ENCODE measurements at regions not wholly inside any gene's neighbourhood (a gene's known extent, or its start where the extent isn't known, plus 50 kb on each side); places are given as distances from the start of the nearest gene placed in this dataset.
"Not testable (repeated sequence)": the region's sequence is repeated elsewhere in the genome, so short reads cannot be mapped to it uniquely, and the experiment has no call there.

DNA sequence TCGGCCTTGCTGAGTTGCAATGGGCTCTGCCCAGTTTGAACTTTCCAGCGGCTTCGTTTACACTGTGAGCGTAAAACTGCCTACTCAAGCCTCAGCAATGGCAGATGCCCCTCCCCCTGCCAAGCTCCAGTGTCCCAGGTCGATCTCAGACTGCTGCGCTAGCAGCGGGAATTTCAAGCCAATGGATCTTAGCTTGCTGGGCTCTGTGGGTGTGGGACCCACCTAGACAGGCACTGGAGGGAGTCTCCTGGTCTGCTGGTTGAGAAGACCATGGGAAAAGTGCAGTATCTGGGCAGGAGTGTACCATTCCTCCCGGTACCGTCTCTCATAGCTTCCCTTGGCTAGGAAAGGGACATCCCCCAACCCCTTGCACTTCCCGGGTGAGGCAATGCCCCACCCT, 88.2 kb downstream of the KLHL28 start:
- no peak overlapping the region for H3K27ac Mint-ChIP-seq
- peaks cover 45% of the 10 kb centered on the region for H3K27me3 Mint-ChIP-seq
- ATAC-seq, result no peak
- H3K9me3 Mint-ChIP-seq, result peaks cover 3% of the 10 kb centered on the region
- H3K4me1 Mint-ChIP-seq, result no peaks in the 10 kb centered on the region
- no peaks in the 10 kb centered on the region for H3K36me3 Mint-ChIP-seq
- H3K4me3 Mint-ChIP-seq, result no peak overlapping the region

DNA sequence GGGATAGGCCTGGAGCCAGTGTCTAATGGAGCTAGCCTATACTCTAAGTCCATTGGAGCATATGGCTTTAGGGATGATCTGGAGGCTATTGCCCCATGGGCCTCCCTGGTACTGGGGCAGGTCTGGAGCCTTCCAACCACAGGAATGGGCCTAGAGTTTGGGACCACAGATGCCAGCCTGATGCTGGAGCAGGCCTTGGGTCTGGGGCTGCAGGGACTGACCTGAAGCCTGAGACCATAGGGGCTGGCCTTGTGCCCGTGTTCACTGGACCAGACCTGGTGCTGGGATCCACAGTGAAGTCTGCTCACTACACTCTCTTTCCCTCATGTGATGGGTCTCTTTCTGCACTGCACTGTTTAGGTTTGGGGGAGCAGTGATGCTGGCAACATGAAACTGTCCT, 95.0 kb downstream of the KLHL28 start:
- no peaks in the 10 kb centered on the region for H3K36me3 Mint-ChIP-seq
- no peak overlapping the region for H3K4me3 Mint-ChIP-seq
- H3K27me3 Mint-ChIP-seq, result peaks cover under 1% of the 10 kb centered on the region
- ATAC-seq, result peak; percentile 52
- no peak overlapping the region for H3K27ac Mint-ChIP-seq
- no peaks in the 10 kb centered on the region for H3K4me1 Mint-ChIP-seq
- peaks cover 3% of the 10 kb centered on the region for H3K9me3 Mint-ChIP-seq

DNA sequence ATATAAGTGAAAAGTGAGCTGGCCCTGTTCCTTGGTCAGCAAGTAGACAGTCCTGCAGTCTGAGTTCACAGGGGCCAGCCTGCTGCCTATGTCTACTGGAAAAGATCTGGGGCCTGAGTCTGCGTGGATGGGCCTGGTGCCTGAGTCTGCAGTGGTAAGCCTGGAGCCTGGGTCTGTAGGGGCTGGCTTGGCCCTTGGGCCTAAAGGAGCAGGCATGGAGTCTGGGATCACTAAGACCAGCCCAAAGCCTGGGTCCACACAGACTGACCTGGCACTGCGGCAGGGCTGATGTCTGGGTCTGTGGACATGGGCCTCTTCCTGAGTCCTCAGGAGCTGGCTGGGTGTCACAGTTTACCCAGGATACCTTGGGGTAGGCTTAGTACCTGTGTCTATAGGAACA, 95.4 kb downstream of the KLHL28 start:
- Mint-ChIP-seq H3K4me1 (no peaks in the 10 kb centered on the region), H3K36me3 (no peaks in the 10 kb centered on the region)

DNA sequence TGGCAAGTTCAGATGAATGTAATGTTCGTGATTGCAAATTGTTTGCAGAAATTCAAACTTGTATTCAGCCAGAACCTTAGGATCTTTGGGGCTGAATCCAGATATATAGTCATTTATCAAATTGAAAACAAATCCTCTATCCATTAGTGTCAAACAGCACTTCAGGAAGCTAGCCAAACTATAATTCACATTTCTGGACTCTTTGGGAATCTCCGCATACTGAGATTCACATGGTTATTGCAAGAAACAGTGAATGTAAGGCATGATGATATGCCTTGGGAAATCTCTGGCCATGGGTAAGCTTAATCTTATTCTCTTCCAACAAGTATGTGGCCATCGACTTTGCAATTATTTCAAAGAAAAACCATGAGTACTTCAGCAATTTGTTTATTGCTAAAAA, 98.5 kb downstream of the KLHL28 start:
- Mint-ChIP-seq H3K27me3 (peaks cover 7% of the 10 kb centered on the region), H3K27ac (no peak overlapping the region), H3K36me3 (no peaks in the 10 kb centered on the region), H3K9me3 (no peaks in the 10 kb centered on the region), H3K4me1 (no peaks in the 10 kb centered on the region), H3K4me3 (no peak overlapping the region)
- no peak for ATAC-seq

More for the DNA sequence above, 95.4 kb downstream of the KLHL28 start:
- H3K9me3 Mint-ChIP-seq, result peaks cover 3% of the 10 kb centered on the region
- ATAC-seq, result peak; percentile 50
- H3K27ac Mint-ChIP-seq, result no peak overlapping the region
- H3K27me3 Mint-ChIP-seq, result no peaks in the 10 kb centered on the region
- no peak overlapping the region for H3K4me3 Mint-ChIP-seq

DNA sequence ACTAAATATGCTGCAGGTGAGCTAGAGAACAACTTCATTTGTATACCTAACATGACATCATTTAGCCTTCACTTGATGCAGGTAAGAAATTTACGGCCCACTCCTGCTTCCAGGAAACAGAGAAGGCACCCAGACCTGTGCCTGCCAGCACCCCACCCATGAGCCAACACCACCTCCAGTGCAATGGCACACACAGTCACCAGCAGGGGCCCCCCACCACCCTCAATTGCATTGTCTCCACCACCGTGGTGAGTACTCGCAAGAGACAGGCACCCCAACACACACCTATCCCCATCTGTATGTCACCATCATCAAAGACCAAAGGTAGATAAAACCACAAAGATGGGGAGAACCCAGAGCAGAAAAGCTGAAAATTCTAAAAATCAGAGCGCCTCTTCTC, 107.6 kb downstream of the KLHL28 start:
- H3K27ac Mint-ChIP-seq, result no peak overlapping the region
- peaks cover 41% of the 10 kb centered on the region for H3K27me3 Mint-ChIP-seq
- no peak overlapping the region for H3K4me3 Mint-ChIP-seq
- ATAC-seq, result no peak
- H3K9me3 Mint-ChIP-seq, result no peaks in the 10 kb centered on the region
- no peaks in the 10 kb centered on the region for H3K36me3 Mint-ChIP-seq
- no peaks in the 10 kb centered on the region for H3K4me1 Mint-ChIP-seq

DNA sequence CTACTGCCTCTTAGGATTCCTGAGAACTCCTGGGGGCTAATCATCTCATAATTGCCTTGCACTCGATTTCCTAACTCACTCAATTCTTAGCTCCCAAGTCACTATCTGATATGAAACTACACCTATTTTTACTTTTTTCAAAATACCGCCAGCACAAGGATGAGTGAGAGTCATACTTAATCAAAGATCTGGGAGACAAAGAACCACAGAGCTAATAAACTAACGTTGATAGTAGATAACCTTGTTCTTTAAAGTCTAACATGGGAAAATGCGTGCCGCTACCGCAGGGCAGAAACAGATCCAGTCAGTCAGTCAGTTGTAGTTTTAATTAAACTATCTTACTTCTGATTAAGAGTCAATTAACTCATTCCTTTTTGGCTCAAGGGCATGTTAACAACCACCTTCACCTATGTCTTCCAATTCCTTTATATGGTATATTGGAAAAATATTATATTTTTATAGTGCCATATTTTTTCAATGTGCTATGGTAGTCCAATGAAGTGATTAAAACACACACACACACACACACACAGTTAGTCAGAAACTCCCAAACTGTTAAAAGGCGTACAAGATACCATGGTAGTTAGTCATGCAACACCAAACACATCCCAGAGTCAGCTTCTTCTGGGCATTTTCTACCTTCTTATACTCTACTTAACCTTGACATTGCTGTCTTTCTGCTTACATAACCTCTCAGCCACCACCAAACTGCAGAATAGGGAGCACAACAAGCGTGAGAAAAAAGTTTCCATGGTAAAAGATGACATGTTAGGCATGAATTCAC, 114.0 kb downstream of the KLHL28 start:
- Mint-ChIP-seq H3K4me1 (peaks cover 6% of the 10 kb centered on the region), H3K27ac (no peak overlapping the region), H3K4me3 (no peak overlapping the region), H3K9me3 (no peaks in the 10 kb centered on the region), H3K36me3 (no peaks in the 10 kb centered on the region), H3K27me3 (peaks cover 30% of the 10 kb centered on the region)
- ATAC-seq, result no peak

DNA sequence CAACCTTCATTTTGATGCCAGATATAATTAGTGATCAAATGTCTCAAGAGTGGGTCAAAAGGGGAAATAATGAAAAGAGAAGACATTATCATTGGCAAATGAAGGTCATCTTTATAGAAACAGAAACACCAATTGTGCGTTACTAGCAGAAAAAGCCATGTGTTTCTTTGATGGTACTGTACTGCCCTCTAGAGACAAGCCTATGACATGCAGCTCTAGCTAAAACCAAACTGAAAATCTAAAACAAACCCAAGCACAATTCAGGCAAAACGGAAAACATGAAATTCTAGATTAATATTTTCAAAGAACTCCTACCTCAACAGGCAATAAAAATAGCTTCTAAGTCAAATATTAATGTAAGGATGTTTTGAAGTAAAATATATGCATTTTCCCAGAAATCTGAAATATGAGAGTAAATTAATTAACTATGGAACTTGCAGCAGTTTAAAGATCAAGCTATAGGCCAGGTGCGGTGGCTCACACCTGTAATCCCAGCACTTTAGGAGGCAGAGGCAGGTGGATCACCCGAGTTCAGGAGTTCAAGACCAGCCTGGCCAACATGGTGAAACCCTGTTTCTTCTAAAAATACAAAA, 115.4 kb downstream of the KLHL28 start:
- Mint-ChIP-seq H3K4me3 (no peak overlapping the region), H3K27me3 (peaks cover 28% of the 10 kb centered on the region), H3K27ac (no peak overlapping the region), H3K9me3 (no peaks in the 10 kb centered on the region), H3K4me1 (peaks cover 6% of the 10 kb centered on the region), H3K36me3 (no peaks in the 10 kb centered on the region)
- ATAC-seq, result no peak

DNA sequence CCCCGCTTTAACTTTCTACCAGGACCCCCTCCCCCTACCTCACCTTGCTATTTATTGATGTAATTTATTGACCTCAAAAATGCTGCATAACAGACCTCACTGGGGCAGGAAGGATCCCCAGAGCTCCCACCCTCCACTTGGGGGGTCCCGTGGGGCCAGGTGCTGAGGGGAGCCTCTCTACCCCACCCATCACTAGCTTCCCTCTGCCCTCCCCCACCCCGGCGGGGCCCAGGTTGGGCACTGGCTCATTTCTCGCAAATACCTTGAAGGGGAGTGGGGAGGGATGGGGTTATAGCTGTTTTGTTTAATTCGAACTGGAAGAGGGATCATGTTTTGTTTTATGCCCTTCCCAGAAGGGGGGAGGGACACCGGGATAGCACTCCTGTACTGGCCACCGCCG, 125.8 kb downstream of the KLHL28 start:
- H3K4me3 Mint-ChIP-seq, H3K4me1 Mint-ChIP-seq, H3K9me3 Mint-ChIP-seq, H3K36me3 Mint-ChIP-seq, H3K27ac Mint-ChIP-seq, H3K27me3 Mint-ChIP-seq: not testable (repeated sequence)
- ATAC-seq, result peak; percentile 57

DNA sequence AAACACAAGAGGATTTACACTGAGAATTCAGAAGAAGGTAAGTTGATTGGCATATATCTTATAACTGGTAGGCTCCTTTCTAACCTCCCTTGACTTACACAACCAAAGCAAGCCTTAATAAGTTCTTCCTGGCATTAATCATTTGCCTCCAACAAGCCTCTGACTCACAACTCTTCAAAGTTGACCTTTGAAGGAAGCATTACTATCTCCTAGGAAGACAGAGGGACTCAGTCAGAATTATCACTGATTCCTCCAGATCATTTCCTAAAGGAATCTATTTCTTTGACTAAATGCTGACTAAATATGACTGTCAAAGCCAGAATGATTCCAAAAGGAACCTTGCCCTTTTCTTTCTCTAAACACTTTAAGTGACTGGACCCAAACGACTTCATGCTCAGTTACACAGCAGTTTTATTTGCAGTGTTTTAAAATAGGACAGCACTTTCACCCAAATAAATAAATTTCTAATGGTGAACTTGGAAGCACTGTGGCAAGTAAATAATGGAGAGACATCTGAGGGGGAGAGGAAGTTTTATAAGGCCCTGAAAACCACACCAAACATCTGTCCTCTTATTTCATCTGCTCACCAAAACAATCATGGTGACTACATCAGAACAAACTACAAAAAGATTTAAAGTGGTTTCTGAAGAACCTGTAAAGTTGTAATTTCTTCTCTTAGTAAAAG, 128.2 kb downstream of the KLHL28 start:
- no peaks in the 10 kb centered on the region for H3K4me1 Mint-ChIP-seq
- no peak for ATAC-seq
- H3K36me3 Mint-ChIP-seq, result no peaks in the 10 kb centered on the region
- no peaks in the 10 kb centered on the region for H3K9me3 Mint-ChIP-seq
- no peaks in the 10 kb centered on the region for H3K27me3 Mint-ChIP-seq
- no peak overlapping the region for H3K4me3 Mint-ChIP-seq
- H3K27ac Mint-ChIP-seq, result no peak overlapping the region

DNA sequence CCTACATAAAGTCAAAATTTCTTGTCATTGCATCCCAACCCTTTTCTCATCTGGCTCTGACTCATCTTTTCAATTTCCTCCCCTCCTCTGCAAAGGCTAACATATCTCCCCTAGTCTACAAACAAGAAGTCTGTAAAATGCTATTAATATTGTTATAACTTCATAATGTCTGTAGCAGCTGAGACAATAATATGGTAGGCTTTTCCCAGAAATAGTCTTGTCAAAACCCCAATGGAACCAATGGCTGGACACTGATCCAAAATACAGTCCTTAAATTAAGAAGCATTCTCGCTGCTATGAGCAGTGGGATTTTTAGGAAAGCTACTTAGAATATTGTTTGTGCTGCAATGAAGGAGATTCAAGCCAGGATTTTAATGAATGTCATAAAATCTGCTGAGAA, 131.4 kb downstream of the KLHL28 start:
- ATAC-seq, result no peak
- H3K27me3 Mint-ChIP-seq, result no peaks in the 10 kb centered on the region
- H3K9me3 Mint-ChIP-seq, result peaks cover 4% of the 10 kb centered on the region
- no peaks in the 10 kb centered on the region for H3K4me1 Mint-ChIP-seq
- H3K27ac Mint-ChIP-seq, result no peak overlapping the region
- H3K36me3 Mint-ChIP-seq, result no peaks in the 10 kb centered on the region
- H3K4me3 Mint-ChIP-seq, result no peak overlapping the region

DNA sequence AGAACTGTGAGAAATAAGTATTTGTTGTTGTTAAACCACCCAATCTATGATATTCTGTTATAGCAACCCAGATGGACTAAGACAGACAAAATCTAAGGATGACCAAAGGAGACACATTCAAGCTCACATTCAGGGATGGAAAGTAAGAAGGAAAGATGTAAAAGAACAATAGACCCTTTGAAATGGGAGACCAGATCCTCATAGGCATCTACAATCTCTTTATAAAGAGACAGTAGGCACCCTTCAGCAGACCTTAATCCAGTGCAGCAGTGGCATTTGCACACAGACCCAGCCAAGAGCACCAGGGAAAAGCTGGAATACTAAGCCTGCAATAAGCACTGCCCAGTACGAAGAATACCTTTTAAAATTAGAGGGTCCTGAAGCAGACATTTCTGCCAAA, 132.7 kb downstream of the KLHL28 start:
- H3K27ac Mint-ChIP-seq, result no peak overlapping the region
- H3K9me3 Mint-ChIP-seq, result peaks cover 4% of the 10 kb centered on the region
- no peak for ATAC-seq
- H3K36me3 Mint-ChIP-seq, result no peaks in the 10 kb centered on the region
- no peaks in the 10 kb centered on the region for H3K27me3 Mint-ChIP-seq
- H3K4me1 Mint-ChIP-seq, result no peaks in the 10 kb centered on the region
- H3K4me3 Mint-ChIP-seq, result no peak overlapping the region

DNA sequence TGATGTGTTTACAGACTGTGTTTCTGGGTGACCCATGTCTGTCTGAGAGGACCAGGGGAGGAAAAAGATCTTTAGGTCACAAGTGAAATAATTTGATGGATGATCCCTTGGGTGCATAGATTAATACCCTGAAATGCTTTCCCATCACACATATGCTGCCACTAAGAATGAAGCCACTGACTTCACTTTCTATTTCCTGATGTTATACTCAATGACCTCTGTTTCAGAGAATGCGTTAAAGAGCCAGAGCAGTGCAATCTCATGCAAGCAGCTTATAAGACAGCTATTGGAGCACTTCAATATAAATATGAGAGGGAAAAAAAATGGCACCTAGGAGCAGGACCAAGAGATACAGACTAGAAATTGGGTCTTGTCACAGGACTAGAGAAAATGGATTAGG, 133.7 kb downstream of the KLHL28 start:
- Mint-ChIP-seq H3K36me3 (no peaks in the 10 kb centered on the region), H3K9me3 (peaks cover 4% of the 10 kb centered on the region), H3K27ac (no peak overlapping the region), H3K4me1 (no peaks in the 10 kb centered on the region), H3K27me3 (no peaks in the 10 kb centered on the region), H3K4me3 (no peak overlapping the region)
- ATAC-seq, result no peak

DNA sequence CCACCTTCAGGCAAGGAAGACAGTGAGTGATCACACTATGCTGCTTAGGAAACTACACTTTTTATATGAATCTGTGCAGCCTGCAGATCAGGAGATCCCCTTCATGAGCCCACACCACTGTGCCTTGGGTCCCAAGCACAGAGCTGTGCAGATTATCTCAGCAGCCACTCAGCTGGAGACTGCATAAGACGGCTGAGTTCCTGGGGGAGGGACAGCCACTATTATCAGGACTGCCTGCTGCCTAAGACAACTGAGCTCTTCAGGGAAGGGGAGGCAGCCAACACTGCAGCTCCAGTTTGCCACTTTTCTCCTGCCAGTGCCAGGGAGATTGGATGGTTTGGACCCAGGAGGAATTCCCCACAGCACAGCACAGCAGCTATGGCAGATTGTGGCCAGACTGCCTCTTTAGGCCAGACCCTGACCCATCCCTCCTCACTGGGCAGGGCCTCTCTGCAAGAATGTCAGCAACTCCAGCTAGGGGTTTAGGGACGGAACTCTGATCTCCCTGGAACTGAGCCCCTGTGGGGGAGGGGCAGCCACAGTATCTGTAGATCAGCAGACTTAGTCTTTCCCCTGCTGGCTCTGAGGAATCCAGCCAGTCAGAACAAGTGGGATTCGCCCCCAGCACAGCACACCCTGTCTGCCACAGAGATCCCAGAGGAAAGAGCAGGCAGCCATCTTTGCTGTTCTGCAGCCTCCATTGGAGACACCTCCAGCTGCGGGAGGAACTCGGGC, 141.3 kb downstream of the KLHL28 start:
- Mint-ChIP-seq H3K27ac (no peak overlapping the region), H3K9me3 (no peaks in the 10 kb centered on the region), H3K27me3 (no peaks in the 10 kb centered on the region), H3K4me1 (no peaks in the 10 kb centered on the region), H3K4me3 (no peak overlapping the region), H3K36me3 (no peaks in the 10 kb centered on the region)
- no peak for ATAC-seq

DNA sequence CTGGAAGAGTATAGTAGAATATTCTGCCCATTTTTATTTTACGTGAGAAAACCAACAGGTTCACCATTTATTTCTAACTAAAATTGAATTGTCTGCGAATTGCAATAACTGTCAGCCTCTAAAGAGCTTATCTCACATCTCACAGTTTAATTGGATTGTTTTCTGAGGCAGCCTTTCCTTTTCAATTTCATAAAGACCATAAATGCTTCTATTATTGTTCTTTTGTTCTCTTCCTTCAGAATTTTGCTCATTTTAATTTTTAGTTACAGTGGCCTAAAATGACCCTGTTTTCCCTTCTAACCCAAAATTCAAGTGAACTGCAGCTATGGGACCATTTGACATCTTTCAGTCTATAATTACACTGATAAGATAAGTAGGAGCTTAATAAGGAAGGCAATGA, 147.6 kb downstream of the KLHL28 start:
- no peak overlapping the region for H3K4me3 Mint-ChIP-seq
- peaks cover 13% of the 10 kb centered on the region for H3K27me3 Mint-ChIP-seq
- H3K27ac Mint-ChIP-seq, result no peak overlapping the region
- H3K4me1 Mint-ChIP-seq, result no peaks in the 10 kb centered on the region
- no peaks in the 10 kb centered on the region for H3K9me3 Mint-ChIP-seq
- no peaks in the 10 kb centered on the region for H3K36me3 Mint-ChIP-seq
- ATAC-seq, result no peak

DNA sequence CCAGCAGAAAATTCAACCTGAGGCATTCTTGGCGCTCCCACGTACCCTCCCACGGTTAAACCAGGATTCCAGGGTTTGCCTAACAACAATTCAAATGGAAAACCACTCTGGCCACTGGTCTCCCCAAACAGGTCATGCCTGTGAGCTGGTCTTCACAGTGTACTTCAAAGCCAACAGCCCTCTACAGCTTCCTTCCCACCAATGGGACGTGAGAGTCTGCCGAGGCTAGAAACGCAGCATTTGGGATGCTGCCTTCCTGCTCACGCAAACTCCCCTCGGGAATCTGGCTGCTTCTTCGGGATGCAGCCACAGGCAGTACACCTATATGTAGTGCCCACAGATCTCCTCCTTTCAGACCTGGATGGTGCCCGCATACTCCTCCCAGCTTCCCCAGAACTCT, 149.1 kb downstream of the KLHL28 start:
- Mint-ChIP-seq H3K36me3 (no peaks in the 10 kb centered on the region), H3K4me1 (no peaks in the 10 kb centered on the region)
- ATAC-seq, result no peak

More for the DNA sequence above, 149.1 kb downstream of the KLHL28 start:
- no peak overlapping the region for H3K27ac Mint-ChIP-seq
- H3K27me3 Mint-ChIP-seq, result peaks cover 13% of the 10 kb centered on the region
- H3K4me3 Mint-ChIP-seq, result no peak overlapping the region
- H3K9me3 Mint-ChIP-seq, result no peaks in the 10 kb centered on the region
